Ishikawa (cell line): ENCODE measurements at regions not wholly inside any gene's neighbourhood (a gene's known extent, or its start where the extent isn't known, plus 50 kb on each side); places are given as distances from the start of the nearest gene placed in this dataset.

Experiments
- CEBPB ChIP-seq: IDR thresholded peaks from 2 replicates; pipeline ENCODE4 v1.6.1; 2012
- CREB1 ChIP-seq: IDR thresholded peaks from 2 replicates; pipeline ENCODE4 v1.6.1; 2012; ENCODE audit warnings: low read depth
- EGR1 ChIP-seq: IDR thresholded peaks from 2 replicates; pipeline ENCODE4 v1.6.1; 2012
- EP300 ChIP-seq: IDR thresholded peaks from 2 replicates; pipeline ENCODE4 v1.6.1; 2012; ENCODE audit warnings: borderline replicate concordance
- FOXM1 ChIP-seq: IDR thresholded peaks from 2 replicates; pipeline ENCODE4 v1.6.1; 2012; ENCODE audit warnings: low read depth, borderline replicate concordance
- MAX ChIP-seq: IDR thresholded peaks from 2 replicates; pipeline ENCODE4 v1.6.1; 2012
- RAD21 ChIP-seq: IDR thresholded peaks from 2 replicates; pipeline ENCODE4 v1.6.1; 2012; ENCODE audit warnings: low read depth
- REST ChIP-seq: IDR thresholded peaks from 2 replicates; pipeline ENCODE4 v1.6.1; 2012; ENCODE audit warnings: low read depth, mild to moderate bottlenecking
- TAF1 ChIP-seq: IDR thresholded peaks from 2 replicates; pipeline ENCODE4 v1.6.1; 2012; ENCODE audit warnings: low read depth, mild to moderate bottlenecking
- TCF12 ChIP-seq: IDR thresholded peaks from 2 replicates; pipeline ENCODE4 v1.6.1; 2012; ENCODE audit warnings: low read depth
- USF1 ChIP-seq: IDR thresholded peaks from 2 replicates; pipeline ENCODE4 v1.6.1; 2012
- YY1 ChIP-seq: IDR thresholded peaks from 2 replicates; pipeline ENCODE4 v1.6.1; 2012; ENCODE audit warnings: low read depth
- ZBTB7A ChIP-seq: IDR thresholded peaks from 2 replicates; pipeline ENCODE4 v1.6.1; 2012; ENCODE audit warnings: low read depth

GRCh38 chr5:136924490-136924889 lies 559.1 kb upstream of the TRPC7 start:
- TF ChIP-seq EP300 (no peak), MAX (no peak), REST (no peak), RAD21 (no peak), YY1 (no peak), ZBTB7A (no peak), CREB1 (no peak), FOXM1 (no peak), TAF1 (no peak), EGR1 (no peak), CEBPB (no peak), USF1 (no peak), TCF12 (no peak)
